Stimulated activated CD4-positive, alpha-beta T cell treated with anti-CD3 and anti-CD28 coated beads, Interleukin-15, amount 100 ng/mL, for 24 hours (primary cell): ENCODE measurements at regions not wholly inside any gene's neighbourhood (a gene's known extent, or its start where the extent isn't known, plus 50 kb on each side); places are given as distances from the start of the nearest gene placed in this dataset.
"Not testable (repeated sequence)": the region's sequence is repeated elsewhere in the genome, so short reads cannot be mapped to it uniquely, and the experiment has no call there.

Experiments
- DNase-seq: peaks from one replicate; pipeline ENCODE4 v3.0.0-alpha.2; 2020

DNA sequence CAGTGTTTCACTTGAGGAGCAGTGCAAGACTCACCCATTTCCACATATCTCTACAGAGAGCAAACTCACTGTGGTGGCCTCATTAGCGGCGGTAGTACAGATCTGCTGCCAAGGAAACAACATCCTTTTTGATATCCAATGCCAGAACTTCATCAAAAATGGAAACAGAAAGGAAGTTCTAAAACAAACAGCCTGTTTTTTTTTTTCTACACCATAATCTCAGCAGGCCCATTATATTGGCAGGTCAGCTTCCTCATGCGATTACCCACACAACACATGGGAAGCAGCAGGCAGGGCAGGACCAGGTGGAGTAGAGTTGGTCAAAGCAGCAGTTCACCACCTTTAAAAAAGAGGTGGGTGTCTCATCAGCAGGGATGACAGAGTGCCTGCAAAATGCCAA, 678.9 kb upstream of the CELF4 start:
- no peak for DNase-seq

GRCh38 chr18:38243291-38243690, 677.7 kb upstream of the CELF4 start:
- DNase-seq: no peak

- no peak for DNase-seq
Measured at GRCh38 chr18:38241736-38242135, 676.1 kb upstream of the CELF4 start.

DNA sequence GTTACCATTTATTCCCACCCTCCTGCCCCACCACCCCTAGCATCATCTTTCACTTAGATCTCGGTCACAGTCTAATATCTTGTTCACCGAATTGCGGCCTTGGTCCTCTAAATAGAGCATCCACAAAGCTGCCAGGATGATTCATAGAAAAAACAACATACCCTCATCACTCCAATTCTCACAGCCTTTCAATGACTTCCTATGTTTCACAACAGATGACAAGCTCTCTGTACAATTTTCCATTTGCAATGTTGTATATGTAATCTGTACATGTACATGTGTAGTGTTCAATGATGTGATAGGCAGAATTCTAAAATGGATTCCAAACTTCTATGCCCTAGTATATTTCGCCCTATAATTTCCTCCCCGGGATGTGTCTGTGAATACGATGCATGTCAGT, 675.6 kb upstream of the CELF4 start:
- DNase-seq: no peak

GRCh38 chr18:38239606-38240005, 674.0 kb upstream of the CELF4 start:
- no peak for DNase-seq

DNA sequence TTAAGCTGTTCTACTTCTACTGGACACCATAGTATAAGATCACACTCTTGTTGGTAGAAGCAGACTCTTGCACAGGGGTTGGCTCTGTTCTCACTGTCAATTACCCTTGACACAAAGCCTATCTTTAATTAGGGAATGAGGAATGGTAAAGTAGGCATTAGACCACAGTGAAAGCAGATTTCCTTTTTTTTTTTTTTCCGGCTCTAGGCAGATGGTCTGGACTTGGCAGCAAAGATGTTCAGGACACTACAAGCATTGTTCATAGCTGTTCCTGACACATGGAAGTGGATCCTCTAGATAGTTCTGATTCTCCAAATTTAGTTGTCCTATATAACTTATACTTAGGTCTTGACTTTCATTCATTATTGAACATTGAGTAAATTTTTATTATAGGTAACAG, 672.2 kb upstream of the CELF4 start:
- DNase-seq: no peak

GRCh38 chr18:38221476-38222100, 656.0 kb upstream of the CELF4 start:
- DNase-seq: no peak

- no peak for DNase-seq
Measured at GRCh38 chr18:38198956-38199355, 633.4 kb upstream of the CELF4 start.

- no peak for DNase-seq
Measured at GRCh38 chr18:38198526-38198925, 632.9 kb upstream of the CELF4 start.

GRCh38 chr18:38186491-38186890, 620.9 kb upstream of the CELF4 start:
- no peak for DNase-seq

DNA sequence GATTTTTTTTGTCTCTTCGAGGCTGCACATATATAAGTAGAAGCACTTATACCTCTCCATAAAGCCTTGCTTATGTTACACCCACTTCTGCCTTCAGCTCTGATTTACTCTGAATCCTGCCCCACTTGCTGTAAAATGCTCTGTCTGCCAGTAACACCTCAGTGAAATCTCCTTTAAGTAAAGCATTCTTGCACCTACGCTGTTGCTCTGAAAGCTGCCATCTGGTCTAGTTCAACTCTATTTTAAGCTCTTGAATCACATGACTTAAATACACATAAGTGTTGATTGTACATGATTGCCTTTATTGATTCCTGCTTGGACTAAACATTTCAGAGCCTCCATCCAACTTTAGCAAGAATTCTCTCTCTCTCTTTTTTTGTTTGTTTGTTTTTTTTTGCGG, 609.0 kb upstream of the CELF4 start:
- no peak for DNase-seq

DNA sequence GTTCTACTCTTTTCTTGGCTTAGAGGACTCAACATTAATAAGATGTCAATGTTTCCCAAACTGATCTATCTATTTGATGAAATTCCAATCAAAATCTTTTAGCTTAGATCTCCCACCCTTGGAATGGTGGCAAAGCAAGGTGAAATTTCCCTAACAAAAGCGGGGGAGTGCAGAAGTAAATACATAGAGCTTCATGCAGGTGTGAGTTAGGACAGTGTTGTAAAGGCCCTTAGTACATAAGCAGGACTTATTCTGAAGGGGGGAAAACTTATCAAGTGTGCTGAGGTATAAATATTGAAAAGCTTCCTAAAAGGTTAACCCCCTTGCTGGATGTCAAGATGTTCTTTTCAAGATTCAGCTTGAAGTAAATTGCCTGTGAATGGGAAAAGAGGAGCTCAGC, 608.6 kb upstream of the CELF4 start:
- DNase-seq: no peak

DNA sequence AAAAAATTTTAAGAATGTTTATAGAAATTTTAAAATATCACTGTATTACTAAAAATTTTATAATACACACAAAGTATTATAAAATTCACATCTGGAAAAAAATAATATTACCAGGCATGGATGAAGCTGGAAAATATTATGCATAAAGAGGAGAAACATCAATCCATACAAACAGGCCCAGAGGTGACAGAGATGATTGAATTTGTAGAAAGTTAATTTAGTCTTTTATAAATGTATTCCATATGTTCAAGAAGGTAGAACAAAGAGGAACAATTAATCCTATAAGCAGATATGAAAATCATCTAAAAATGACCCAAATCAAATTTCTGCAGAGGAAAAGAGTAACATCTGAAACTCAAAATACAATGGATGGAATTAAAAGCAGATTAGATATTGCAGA, 605.2 kb upstream of the CELF4 start:
- no peak for DNase-seq

- DNase-seq: no peak
Measured at GRCh38 chr18:38167623-38168022, 602.0 kb upstream of the CELF4 start.

- not testable (repeated sequence) for DNase-seq
Measured at GRCh38 chr18:38153116-38153515, 587.5 kb upstream of the CELF4 start.

DNA sequence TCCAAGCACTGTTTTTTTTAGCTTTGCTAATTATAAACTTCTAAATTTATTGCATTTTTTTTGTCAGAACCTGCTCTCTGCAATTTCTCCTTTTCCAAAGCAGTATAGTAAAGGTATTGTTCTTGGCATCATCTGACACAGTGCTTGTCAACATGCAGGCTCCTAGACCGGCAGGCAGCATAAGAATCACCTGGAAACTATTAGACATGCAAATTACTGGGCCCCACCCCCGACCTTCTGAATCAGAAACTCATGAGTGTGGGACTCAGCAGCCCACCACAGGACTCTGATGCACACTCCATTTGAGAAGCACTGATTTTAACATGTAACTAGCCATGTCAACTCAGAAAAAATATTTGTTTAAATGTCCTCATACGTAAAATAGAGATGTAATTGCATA, 551.1 kb upstream of the CELF4 start:
- no peak for DNase-seq

DNA sequence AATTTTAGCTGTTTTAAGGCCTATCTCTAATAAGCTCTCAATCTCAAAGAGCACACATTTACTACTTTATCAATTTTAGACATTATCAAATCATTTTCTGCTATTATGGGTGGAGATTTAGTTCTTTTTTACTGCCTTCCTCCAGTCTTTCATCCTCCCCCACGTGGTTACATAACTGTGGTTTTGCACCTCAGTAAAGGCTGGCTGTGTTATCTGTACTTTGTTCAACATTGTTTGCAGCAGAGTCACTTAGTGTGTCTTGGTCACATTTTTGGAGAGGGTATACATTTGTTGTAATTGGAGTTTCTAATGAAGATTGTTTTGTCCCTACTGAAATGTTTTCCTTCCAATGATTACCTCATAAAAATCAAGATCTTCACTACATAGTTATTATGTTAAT, 549.6 kb upstream of the CELF4 start:
- DNase-seq: no peak

- DNase-seq: no peak
Measured at GRCh38 chr18:38087538-38087937, 521.9 kb upstream of the CELF4 start.

DNA sequence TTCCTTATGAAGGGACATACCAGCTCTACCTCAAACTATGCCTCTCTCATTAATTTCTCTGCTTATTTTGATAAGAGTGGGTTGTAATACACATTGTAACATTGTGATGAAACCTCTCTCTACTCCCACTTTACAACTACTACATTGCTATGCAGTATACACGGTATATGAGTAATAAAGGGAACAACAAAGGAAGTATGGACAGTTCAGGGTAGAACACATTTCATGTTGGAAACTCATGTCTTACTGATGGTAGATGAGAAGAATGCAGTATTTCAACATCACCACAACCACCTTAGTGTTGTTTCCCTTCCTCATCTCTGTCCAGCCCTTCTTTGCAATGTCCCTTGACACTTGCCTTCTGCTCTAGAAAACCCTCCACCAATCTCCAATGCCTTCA, 515.9 kb upstream of the CELF4 start:
- no peak for DNase-seq

- no peak for DNase-seq
Measured at GRCh38 chr18:38077229-38077628, 511.6 kb upstream of the CELF4 start.

- DNase-seq: no peak
Measured at GRCh38 chr18:38076346-38077070, 510.9 kb upstream of the CELF4 start.

GRCh38 chr18:38074298-38074876, 508.8 kb upstream of the CELF4 start:
- DNase-seq: no peak

DNA sequence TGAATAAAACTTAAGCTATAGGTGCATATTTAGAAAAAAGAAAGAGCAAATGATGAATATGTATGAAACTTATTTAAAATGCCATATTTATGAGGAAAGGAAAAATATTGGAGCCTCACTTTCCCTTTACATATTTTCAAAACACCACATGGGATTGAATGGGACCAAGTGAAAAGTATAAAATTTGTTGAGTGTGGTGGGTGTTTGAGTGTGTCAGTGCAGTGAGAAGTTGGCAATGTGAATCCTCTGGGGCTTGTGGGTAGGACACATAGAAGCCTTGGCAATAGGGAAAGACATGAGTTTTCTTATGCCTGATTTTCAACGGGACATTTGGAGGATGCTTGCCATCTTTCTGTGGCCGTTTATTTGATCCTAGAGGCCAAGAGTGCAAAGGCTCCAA, 502.2 kb upstream of the CELF4 start:
- no peak for DNase-seq

DNA sequence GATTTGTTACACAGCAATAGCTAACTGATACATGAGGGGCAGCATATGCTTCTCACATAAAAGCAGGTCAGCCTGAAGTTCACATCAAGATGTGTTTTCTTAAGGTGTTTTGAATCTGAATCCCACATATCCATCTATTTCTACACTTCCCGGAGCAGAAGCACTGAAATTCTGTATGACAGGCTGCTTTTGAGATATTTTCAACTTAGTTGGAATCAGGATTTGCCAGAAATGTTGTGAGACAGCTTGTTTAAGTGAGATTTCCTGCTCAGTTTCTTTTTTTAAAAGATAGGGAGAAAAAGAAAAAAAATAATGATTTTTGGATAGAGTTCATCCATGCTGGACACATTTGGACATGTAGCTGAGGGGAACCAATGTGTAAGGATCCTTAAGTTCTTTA, 501.5 kb upstream of the CELF4 start:
- no peak for DNase-seq
